ENCODE measurements at regions not wholly inside any gene's neighbourhood (a gene's known extent, or its start where the extent isn't known, plus 50 kb on each side); places are given as distances from the start of the nearest gene placed in this dataset.

DNA sequence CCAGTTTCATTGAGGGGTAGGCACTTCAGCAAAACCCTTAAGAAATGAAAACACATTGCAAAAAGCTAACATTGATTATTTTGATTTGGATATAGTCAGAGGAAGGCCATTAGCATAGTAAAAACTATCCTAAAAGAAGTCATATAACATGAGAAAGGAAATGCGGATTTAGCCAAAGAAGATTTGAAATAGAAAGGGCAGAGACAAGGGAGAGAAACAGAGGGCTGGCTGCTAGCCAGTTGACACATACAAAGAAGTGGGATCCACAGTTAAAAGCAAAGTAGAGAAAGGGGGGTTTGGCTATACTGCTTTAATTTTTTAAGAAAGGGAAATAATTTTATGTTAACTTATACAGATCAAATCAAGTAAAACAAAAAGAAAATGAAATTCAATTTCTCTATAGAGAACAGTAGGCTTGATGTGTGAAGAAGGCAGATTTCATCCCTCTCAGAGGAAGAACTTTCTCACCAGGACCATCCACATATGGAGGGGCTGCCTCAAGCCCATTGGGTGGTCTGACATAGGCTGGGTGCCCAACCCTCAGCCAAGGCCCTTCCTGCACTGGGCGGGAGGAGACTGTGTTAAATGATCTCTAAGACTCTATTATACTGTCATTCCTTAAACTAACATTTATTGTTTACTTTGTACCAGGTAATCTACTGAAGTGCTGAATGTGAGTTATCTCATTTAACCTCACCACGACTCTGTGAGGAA, 420.3 kb downstream of the CCDC91 start:
- DNase-seq (no peak), ATAC-seq (no peak)
- Mint-ChIP-seq H3K9me3 (peaks cover 9 to 45% (median 23%) of the 10 kb centered on the region in 11 donors), H3K27ac (no peak overlapping the region), H3K27me3 (peaks cover 4 to 28% (median 21%) of the 10 kb centered on the region in 5 donors), H3K36me3 (peaks cover 0 to 10% (median 4%) of the 10 kb centered on the region in 5 donors), H3K4me3 (no peak overlapping the region), H3K4me1 (peaks cover 0 to 1% (median 0%) of the 10 kb centered on the region in 7 donors)
- Histone ChIP-seq H3K36me3 (ENCODE audit: control insufficient read depth in 2 of 3, insufficient read depth in 3 of 3, low read length in 3 of 3) (no peaks in the 10 kb centered on the region), H3K27ac (ENCODE audit: low read depth, low read length) (no peak overlapping the region), H3K27me3 (ENCODE audit: control insufficient read depth in 2 of 2, insufficient read depth in 2 of 2, low read length in 2 of 2) (no peaks in the 10 kb centered on the region), H3K4me3 (ENCODE audit: low read length) (no peak overlapping the region), H3K4me1 (ENCODE audit: control insufficient read depth in 2 of 2, insufficient read depth in 2 of 2, low read length in 2 of 2) (no peaks in the 10 kb centered on the region), H3K9me3 (ENCODE audit: control insufficient read depth in 2 of 3, low read length in 3 of 3) (peaks cover 0 to 3% (median 0%) of the 10 kb centered on the region in 3 experiments)
- intact Hi-C loops (cut with micrococcal nuclease): no loop called here
- ChIA-PET POLR2A (no interaction called here), CTCF (no interaction called here)

DNA sequence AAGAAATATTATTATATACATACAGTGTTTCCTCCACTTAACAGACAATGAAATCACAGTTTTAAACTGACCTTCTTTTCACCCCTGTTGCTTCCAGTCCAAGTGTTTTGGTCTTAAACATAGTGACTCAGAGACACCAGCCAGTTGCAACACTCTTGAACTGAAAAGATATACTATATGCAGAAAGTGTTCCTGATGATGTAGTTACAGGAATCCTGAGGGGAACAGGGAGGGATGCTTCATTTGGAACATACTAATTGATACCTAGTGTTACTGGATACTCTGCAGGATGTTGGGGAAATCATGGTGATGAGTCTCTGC, 420.8 kb downstream of the CCDC91 start:
- no peaks in the 10 kb centered on the region for H3K27me3 ChIP-seq (ENCODE audit: control insufficient read depth in 2 of 2, insufficient read depth in 2 of 2, low read length in 2 of 2)
- H3K27ac Mint-ChIP-seq: no peak overlapping the region
- H3K36me3 Mint-ChIP-seq: peaks cover 0 to 10% (median 4%) of the 10 kb centered on the region in 5 donors
- H3K4me1 Mint-ChIP-seq: peaks cover 0 to 1% (median 0%) of the 10 kb centered on the region in 7 donors
- ChIA-PET POLR2A (no interaction called here), CTCF (no interaction called here)
- intact Hi-C loops (cut with micrococcal nuclease): no loop called here
- H3K4me1 ChIP-seq (ENCODE audit: control insufficient read depth in 2 of 2, insufficient read depth in 2 of 2, low read length in 2 of 2): no peaks in the 10 kb centered on the region
- ATAC-seq (no peak), DNase-seq (no peak)
- no peak overlapping the region for H3K4me3 Mint-ChIP-seq
- H3K27ac ChIP-seq (ENCODE audit: low read depth, low read length): no peak overlapping the region
- peaks cover 0 to 3% (median 0%) of the 10 kb centered on the region in 3 experiments for H3K9me3 ChIP-seq (ENCODE audit: control insufficient read depth in 2 of 3, low read length in 3 of 3)
- peaks cover 4 to 28% (median 21%) of the 10 kb centered on the region in 5 donors for H3K27me3 Mint-ChIP-seq
- no peaks in the 10 kb centered on the region for H3K36me3 ChIP-seq (ENCODE audit: control insufficient read depth in 2 of 3, insufficient read depth in 3 of 3, low read length in 3 of 3)
- peaks cover 9 to 45% (median 22%) of the 10 kb centered on the region in 11 donors for H3K9me3 Mint-ChIP-seq
- no peak overlapping the region for H3K4me3 ChIP-seq (ENCODE audit: low read length)

DNA sequence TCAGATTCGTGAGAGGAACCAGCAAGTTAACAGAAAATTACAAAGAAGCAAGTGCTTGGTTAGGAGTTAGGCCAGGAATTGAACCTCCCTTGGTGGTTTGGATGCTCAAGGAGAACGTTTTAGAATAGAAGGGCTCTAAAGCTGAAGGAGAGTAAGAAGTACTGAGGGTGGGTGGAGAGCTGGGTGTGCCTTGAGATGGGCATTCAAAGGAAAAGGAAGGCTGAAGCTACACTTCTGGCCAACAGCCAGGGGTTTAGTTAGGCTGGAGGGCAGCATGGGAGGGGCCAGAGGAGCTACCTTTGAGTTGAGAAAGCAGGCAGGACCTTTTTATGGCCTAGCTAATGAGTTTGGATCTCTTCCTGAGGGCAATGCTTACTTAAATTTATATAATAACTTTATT, 421.2 kb downstream of the CCDC91 start:
- peaks cover 9 to 45% (median 18%) of the 10 kb centered on the region in 11 donors for H3K9me3 Mint-ChIP-seq

DNA sequence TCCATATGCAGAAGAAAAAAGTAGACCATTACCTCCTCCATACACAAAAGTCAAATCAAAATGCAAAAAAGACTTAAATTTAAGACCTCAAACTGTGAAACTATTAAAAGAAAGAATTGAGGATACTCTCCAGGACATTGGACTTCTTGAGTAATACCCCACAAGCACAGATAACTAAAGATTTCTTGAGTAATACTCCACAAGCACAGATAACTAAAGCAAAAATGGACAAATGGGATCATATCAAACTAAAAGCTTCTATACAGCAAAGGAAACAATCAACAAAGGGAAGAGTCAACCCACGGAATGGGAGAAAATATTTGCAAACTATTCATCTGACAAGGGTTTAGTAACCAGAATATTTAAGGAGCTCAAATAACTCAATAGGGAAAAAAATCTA, 427.9 kb downstream of the CCDC91 start:
- no peaks in the 10 kb centered on the region for H3K4me1 ChIP-seq (ENCODE audit: control insufficient read depth in 2 of 2, insufficient read depth in 2 of 2, low read length in 2 of 2)
- H3K27me3 Mint-ChIP-seq: peaks cover 6 to 35% (median 8%) of the 10 kb centered on the region in 5 donors
- ATAC-seq (no peak), DNase-seq (no peak)
- ChIA-PET POLR2A (no interaction called here), CTCF (no interaction called here)
- intact Hi-C loops (cut with micrococcal nuclease): no loop called here
- H3K4me3 ChIP-seq (ENCODE audit: low read length): no peak overlapping the region
- H3K9me3 ChIP-seq (ENCODE audit: control insufficient read depth in 2 of 3, low read length in 3 of 3): no peaks in the 10 kb centered on the region
- no peaks in the 10 kb centered on the region for H3K36me3 Mint-ChIP-seq
- no peaks in the 10 kb centered on the region for H3K36me3 ChIP-seq (ENCODE audit: control insufficient read depth in 2 of 3, insufficient read depth in 3 of 3, low read length in 3 of 3)
- no peaks in the 10 kb centered on the region for H3K4me1 Mint-ChIP-seq
- H3K4me3 Mint-ChIP-seq: no peak overlapping the region
- H3K9me3 Mint-ChIP-seq: peaks cover 0 to 22% (median 0%) of the 10 kb centered on the region in 11 donors
- no peaks in the 10 kb centered on the region for H3K27me3 ChIP-seq (ENCODE audit: control insufficient read depth in 2 of 2, insufficient read depth in 2 of 2, low read length in 2 of 2)
- no peak overlapping the region for H3K27ac ChIP-seq (ENCODE audit: low read depth, low read length)
- no peak overlapping the region for H3K27ac Mint-ChIP-seq

More for the DNA sequence above, 421.2 kb downstream of the CCDC91 start:
- Histone ChIP-seq H3K9me3 (ENCODE audit: control insufficient read depth in 2 of 3, low read length in 3 of 3) (peaks cover 0 to 3% (median 0%) of the 10 kb centered on the region in 3 experiments), H3K27ac (ENCODE audit: low read depth, low read length) (no peak overlapping the region), H3K27me3 (ENCODE audit: control insufficient read depth in 2 of 2, insufficient read depth in 2 of 2, low read length in 2 of 2) (no peaks in the 10 kb centered on the region), H3K4me1 (ENCODE audit: control insufficient read depth in 2 of 2, insufficient read depth in 2 of 2, low read length in 2 of 2) (no peaks in the 10 kb centered on the region), H3K36me3 (ENCODE audit: control insufficient read depth in 2 of 3, insufficient read depth in 3 of 3, low read length in 3 of 3) (no peaks in the 10 kb centered on the region), H3K4me3 (ENCODE audit: low read length) (no peak overlapping the region)
- POLR2A ChIA-PET: no interaction called here
- no peak for DNase-seq
- intact Hi-C loops (cut with micrococcal nuclease): no loop called here
- Mint-ChIP-seq H3K36me3 (peaks cover 0 to 10% (median 4%) of the 10 kb centered on the region in 5 donors), H3K4me1 (peaks cover 0 to 1% (median 0%) of the 10 kb centered on the region in 7 donors), H3K27me3 (peaks cover 4 to 30% (median 21%) of the 10 kb centered on the region in 5 donors), H3K27ac (no peak overlapping the region), H3K4me3 (no peak overlapping the region)
- CTCF ChIA-PET: no interaction called here
- ATAC-seq: no peak

DNA sequence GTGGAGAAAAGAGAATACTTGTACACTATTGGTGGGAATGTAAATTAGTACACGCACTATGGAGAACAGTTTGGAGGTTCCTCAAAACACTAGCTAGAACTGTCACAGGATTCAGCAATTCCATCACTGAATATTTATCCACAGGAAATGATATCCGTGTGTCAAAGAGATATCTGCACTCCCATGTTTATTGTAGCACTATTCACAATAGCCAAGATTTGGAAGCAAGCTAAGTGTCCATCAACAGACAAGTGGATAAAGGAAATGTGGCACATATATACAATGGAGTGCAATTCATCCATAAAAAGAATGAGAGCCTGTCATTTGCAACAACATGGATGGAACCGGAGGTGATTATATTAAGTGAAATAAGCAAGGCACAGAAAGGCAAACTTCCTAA, 428.5 kb downstream of the CCDC91 start:
- Mint-ChIP-seq H3K36me3 (no peaks in the 10 kb centered on the region), H3K27ac (no peak overlapping the region), H3K27me3 (peaks cover 2 to 29% (median 8%) of the 10 kb centered on the region in 5 donors), H3K4me1 (no peaks in the 10 kb centered on the region), H3K9me3 (peaks cover 0 to 22% (median 2%) of the 10 kb centered on the region in 11 donors), H3K4me3 (no peak overlapping the region)
- intact Hi-C loops (cut with micrococcal nuclease): no loop called here
- H3K9me3 ChIP-seq (ENCODE audit: control insufficient read depth in 2 of 3, low read length in 3 of 3): no peaks in the 10 kb centered on the region
- ChIA-PET POLR2A (no interaction called here), CTCF (no interaction called here)
- H3K36me3 ChIP-seq (ENCODE audit: control insufficient read depth in 2 of 3, insufficient read depth in 3 of 3, low read length in 3 of 3): no peaks in the 10 kb centered on the region
- H3K27ac ChIP-seq (ENCODE audit: low read depth, low read length): no peak overlapping the region
- DNase-seq: no peak
- H3K4me1 ChIP-seq (ENCODE audit: control insufficient read depth in 2 of 2, insufficient read depth in 2 of 2, low read length in 2 of 2): no peaks in the 10 kb centered on the region
- ATAC-seq: no peak
- no peaks in the 10 kb centered on the region for H3K27me3 ChIP-seq (ENCODE audit: control insufficient read depth in 2 of 2, insufficient read depth in 2 of 2, low read length in 2 of 2)
- H3K4me3 ChIP-seq (ENCODE audit: low read length): no peak overlapping the region

DNA sequence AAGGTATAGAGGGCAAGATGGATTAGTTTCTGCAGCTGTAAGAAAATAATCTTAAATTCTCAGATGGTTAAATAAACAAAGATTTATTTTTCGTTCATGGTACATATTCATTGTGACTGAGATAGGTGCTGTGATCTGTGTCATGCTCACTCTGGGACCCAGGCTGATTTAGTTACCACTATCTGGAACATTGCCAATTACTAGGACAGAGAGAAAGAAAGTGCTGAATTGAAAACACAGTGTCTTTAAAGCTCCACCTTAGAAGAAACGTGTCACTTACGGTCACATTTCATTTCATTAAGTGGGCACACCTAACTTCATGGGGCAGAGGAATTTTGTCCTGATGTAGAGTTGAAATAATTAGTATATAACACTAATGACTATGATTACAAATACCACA, 430.0 kb downstream of the CCDC91 start:
- no peak overlapping the region for H3K27ac Mint-ChIP-seq
- peaks cover 0 to 23% (median 5%) of the 10 kb centered on the region in 5 donors for H3K27me3 Mint-ChIP-seq
- Histone ChIP-seq H3K27me3 (ENCODE audit: control insufficient read depth in 2 of 2, insufficient read depth in 2 of 2, low read length in 2 of 2) (no peaks in the 10 kb centered on the region), H3K36me3 (ENCODE audit: control insufficient read depth in 2 of 3, insufficient read depth in 3 of 3, low read length in 3 of 3) (no peaks in the 10 kb centered on the region), H3K4me1 (ENCODE audit: control insufficient read depth in 2 of 2, insufficient read depth in 2 of 2, low read length in 2 of 2) (no peaks in the 10 kb centered on the region), H3K27ac (ENCODE audit: low read depth, low read length) (no peak overlapping the region), H3K9me3 (ENCODE audit: control insufficient read depth in 2 of 3, low read length in 3 of 3) (no peaks in the 10 kb centered on the region), H3K4me3 (ENCODE audit: low read length) (no peak overlapping the region)
- H3K4me1 Mint-ChIP-seq: no peaks in the 10 kb centered on the region
- H3K9me3 Mint-ChIP-seq: peaks cover 0 to 22% (median 2%) of the 10 kb centered on the region in 11 donors
- H3K4me3 Mint-ChIP-seq: no peak overlapping the region
- H3K36me3 Mint-ChIP-seq: no peaks in the 10 kb centered on the region
- ChIA-PET CTCF (no interaction called here), POLR2A (no interaction called here)
- no peak for DNase-seq
- no peak for ATAC-seq
- intact Hi-C loops (cut with micrococcal nuclease): no loop called here

DNA sequence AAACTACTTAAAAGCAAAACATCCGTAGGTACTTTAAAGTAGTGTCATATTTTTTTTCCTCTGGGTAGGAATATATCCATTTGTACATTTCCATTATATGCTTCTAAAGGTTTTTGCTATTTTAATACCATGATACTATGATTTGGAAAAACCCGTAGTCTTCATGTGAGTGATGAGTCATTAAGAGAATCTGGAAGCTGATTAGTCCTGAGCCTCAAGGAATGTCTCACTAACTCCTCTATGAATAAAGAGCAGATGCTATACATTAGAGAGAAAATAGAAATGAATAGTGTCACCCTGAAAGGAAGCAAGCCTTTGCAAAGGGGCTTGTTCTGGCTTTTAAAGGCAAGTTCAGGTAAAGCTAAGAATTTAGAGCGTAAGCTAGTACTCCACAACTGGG, 432.1 kb downstream of the CCDC91 start:
- ChIA-PET CTCF (interaction anchor here (0.6 kb wide), 1 partner anchor 694 kb away, joined by 3 read pairs; no protein-coding TSS in a partner anchor), POLR2A (no interaction called here)
- Histone ChIP-seq H3K36me3 (ENCODE audit: control insufficient read depth in 2 of 3, insufficient read depth in 3 of 3, low read length in 3 of 3) (no peaks in the 10 kb centered on the region), H3K27ac (ENCODE audit: low read depth, low read length) (no peak overlapping the region), H3K27me3 (ENCODE audit: control insufficient read depth in 2 of 2, insufficient read depth in 2 of 2, low read length in 2 of 2) (no peaks in the 10 kb centered on the region), H3K4me3 (ENCODE audit: low read length) (no peak overlapping the region), H3K9me3 (ENCODE audit: control insufficient read depth in 2 of 3, low read length in 3 of 3) (no peaks in the 10 kb centered on the region), H3K4me1 (ENCODE audit: control insufficient read depth in 2 of 2, insufficient read depth in 2 of 2, low read length in 2 of 2) (no peaks in the 10 kb centered on the region)
- H3K9me3 Mint-ChIP-seq: peaks cover 0 to 10% (median 0%) of the 10 kb centered on the region in 11 donors
- H3K4me1 Mint-ChIP-seq: no peaks in the 10 kb centered on the region
- H3K4me3 Mint-ChIP-seq: no peak overlapping the region
- intact Hi-C loops (cut with micrococcal nuclease): no loop called here
- no peak overlapping the region for H3K27ac Mint-ChIP-seq
- H3K27me3 Mint-ChIP-seq: peaks cover 0 to 24% (median 2%) of the 10 kb centered on the region in 5 donors
- no peak for ATAC-seq
- no peaks in the 10 kb centered on the region for H3K36me3 Mint-ChIP-seq
- DNase-seq: no peak

All from naive thymus-derived CD4-positive, alpha-beta T cell (primary cell).